SU-DHL-6 (cell line): ENCODE measurements at regions not wholly inside any gene's neighbourhood (a gene's known extent, or its start where the extent isn't known, plus 50 kb on each side); places are given as distances from the start of the nearest gene placed in this dataset.

ENCODE experiments used
- EZH2phosphoT487 ChIP-seq: fragments of 200-600 bp; sonication (generic), shearing (Covaris generic); conservative IDR thresholded peaks from 2 replicates; pipeline ENCODE4 v1.6.1; 2018; ENCODE audit warnings: mild to moderate bottlenecking, antibody characterized with exemption, low read length, moderate library complexity, mixed read lengths
- TF ChIP-seq, protein P1 (sequence below): fragments of 200-600 bp; sonication (generic); IDR thresholded peaks from one replicate; pipeline ENCODE4 v1.5.1; 2017; ENCODE audit warnings: antibody characterized with exemption, mild to moderate bottlenecking, low read length, moderate library complexity; ENCODE audit not compliant: insufficient read depth, poor library complexity, severe bottlenecking

DNA sequence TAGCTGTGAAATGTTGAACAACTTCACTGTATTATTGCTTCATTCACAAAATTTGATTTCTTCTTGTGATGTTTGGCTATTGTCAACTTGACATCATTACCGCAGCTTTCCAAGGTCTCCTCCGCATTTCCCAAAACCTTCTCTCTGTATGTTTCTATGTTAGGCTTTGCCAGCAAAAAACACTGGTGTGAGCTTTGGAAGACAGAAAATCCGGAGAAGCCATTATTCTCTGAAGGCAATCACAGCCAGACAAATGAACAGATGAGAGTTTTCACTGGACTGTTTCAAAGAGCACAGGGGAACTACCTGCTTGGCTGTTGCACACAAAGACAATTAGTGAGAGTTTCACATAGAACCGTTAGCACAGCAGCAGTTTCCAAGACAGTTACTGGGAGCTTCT lies 609.6 kb downstream of the BRINP3 start:
- TF ChIP-seq EZH2phosphoT487: no peak
- TF ChIP-seq, protein P1, sequence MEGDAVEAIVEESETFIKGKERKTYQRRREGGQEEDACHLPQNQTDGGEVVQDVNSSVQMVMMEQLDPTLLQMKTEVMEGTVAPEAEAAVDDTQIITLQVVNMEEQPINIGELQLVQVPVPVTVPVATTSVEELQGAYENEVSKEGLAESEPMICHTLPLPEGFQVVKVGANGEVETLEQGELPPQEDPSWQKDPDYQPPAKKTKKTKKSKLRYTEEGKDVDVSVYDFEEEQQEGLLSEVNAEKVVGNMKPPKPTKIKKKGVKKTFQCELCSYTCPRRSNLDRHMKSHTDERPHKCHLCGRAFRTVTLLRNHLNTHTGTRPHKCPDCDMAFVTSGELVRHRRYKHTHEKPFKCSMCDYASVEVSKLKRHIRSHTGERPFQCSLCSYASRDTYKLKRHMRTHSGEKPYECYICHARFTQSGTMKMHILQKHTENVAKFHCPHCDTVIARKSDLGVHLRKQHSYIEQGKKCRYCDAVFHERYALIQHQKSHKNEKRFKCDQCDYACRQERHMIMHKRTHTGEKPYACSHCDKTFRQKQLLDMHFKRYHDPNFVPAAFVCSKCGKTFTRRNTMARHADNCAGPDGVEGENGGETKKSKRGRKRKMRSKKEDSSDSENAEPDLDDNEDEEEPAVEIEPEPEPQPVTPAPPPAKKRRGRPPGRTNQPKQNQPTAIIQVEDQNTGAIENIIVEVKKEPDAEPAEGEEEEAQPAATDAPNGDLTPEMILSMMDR: no peak
